ENCODE measurements at regions not wholly inside any gene's neighbourhood (a gene's known extent, or its start where the extent isn't known, plus 50 kb on each side); places are given as distances from the start of the nearest gene placed in this dataset.

- H3K79me1 ChIP-seq (ENCODE audit: low read depth in 1 of 2, low read length in 2 of 2) = no peaks in the 10 kb centered on the region
- BruUV-seq (replicated peaks) = no TSS peak
- peak overlapping the region; percentile 32 for H2AFZ ChIP-seq (replicated peaks; ENCODE audit: low read length, poor library complexity)
- no peak overlapping the region for H3K4me3 ChIP-seq (ENCODE audit: insufficient read depth, low read depth, low read length)
- ChIA-PET CTCF (no interaction called here), POLR2A (ENCODE audit: unreplicated experiment) (no interaction called here)
- intact Hi-C loops (cut with micrococcal nuclease) (no loop called here), dilution Hi-C loops (cut with HindIII; ENCODE audit: low sequenced_read_pairs, unreplicated experiment) (no loop called here), in situ Hi-C loops (cut with MboI; ENCODE audit: low sequenced_read_pairs) (no loop called here)
- no peak overlapping the region for H3K56ac ChIP-seq (ENCODE audit: extremely low read depth, insufficient read depth, low read length)
- no peak overlapping the region for H3K27ac ChIP-seq (ENCODE audit: insufficient read depth, low read length)
- H2BK120ac ChIP-seq (ENCODE audit: low read depth, low read length) = no peak overlapping the region
- H4K20me1 ChIP-seq (ENCODE audit: insufficient read depth, low read length) = no peaks in the 10 kb centered on the region
- no peak overlapping the region for H2BK15ac ChIP-seq (ENCODE audit: low read depth, low read length)
- no peak overlapping the region for H4K8ac ChIP-seq (ENCODE audit: low read depth in 2 of 2, low read length in 2 of 2)
- no peak for DNase-seq
- no peak overlapping the region for H3K4me2 ChIP-seq (ENCODE audit: low read depth, low read length)
- no peak overlapping the region for H2AK9ac ChIP-seq (replicated peaks; ENCODE audit: low read depth, low read length, poor library complexity)
- H3K18ac ChIP-seq (ENCODE audit: low read depth, low read length) = no peak overlapping the region
- no peaks in the 10 kb centered on the region for H3K27me3 ChIP-seq (ENCODE audit: control insufficient read depth, insufficient read depth, low read length)
- no peaks in the 10 kb centered on the region for H3K9me3 ChIP-seq (ENCODE audit: control insufficient read depth, insufficient read depth, low read length)
- no peak for ATAC-seq (ENCODE audit: low read depth)
- no peaks in the 10 kb centered on the region for H3K9me1 ChIP-seq (ENCODE audit: insufficient read depth, low read length)
- no peak for TF ChIP-seq RAD21 (IDR thresholded peaks at IDR 0.05; ENCODE audit: low read length)
- TF ChIP-seq, protein P1, sequence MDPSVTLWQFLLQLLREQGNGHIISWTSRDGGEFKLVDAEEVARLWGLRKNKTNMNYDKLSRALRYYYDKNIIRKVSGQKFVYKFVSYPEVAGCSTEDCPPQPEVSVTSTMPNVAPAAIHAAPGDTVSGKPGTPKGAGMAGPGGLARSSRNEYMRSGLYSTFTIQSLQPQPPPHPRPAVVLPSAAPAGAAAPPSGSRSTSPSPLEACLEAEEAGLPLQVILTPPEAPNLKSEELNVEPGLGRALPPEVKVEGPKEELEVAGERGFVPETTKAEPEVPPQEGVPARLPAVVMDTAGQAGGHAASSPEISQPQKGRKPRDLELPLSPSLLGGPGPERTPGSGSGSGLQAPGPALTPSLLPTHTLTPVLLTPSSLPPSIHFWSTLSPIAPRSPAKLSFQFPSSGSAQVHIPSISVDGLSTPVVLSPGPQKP (IDR thresholded peaks at IDR 0.05; ENCODE audit: borderline replicate concordance, low read depth, low read length) = no peak
- H3K9ac ChIP-seq (ENCODE audit: low read depth, low read length) = no peak overlapping the region
- H3K4ac ChIP-seq (ENCODE audit: low read depth, low read length) = no peak overlapping the region
- H2AK5ac ChIP-seq (ENCODE audit: low read depth, low read length) = no peak overlapping the region
- H3K14ac ChIP-seq (replicated peaks; ENCODE audit: low read depth, low read length) = no peak overlapping the region
- no peaks in the 10 kb centered on the region for H3K36me3 ChIP-seq (ENCODE audit: control insufficient read depth, insufficient read depth, low read length)
- H4K91ac ChIP-seq (ENCODE audit: insufficient read depth, low read depth, low read length) = no peak overlapping the region
- H3K4me1 ChIP-seq (ENCODE audit: control insufficient read depth, insufficient read depth, low read length) = no peaks in the 10 kb centered on the region
- no peak overlapping the region for H3K23ac ChIP-seq (ENCODE audit: low read depth, low read length)
- WGBS, 2 experiments (ENCODE audit: extremely low coverage in 2 of 2, insufficient read length in 1 of 2) = no CpG with 5 or more reads among the region's 2 CpGs
- H2BK20ac ChIP-seq (ENCODE audit: low read depth, low read length) = no peak overlapping the region
- no peak overlapping the region for H4K5ac ChIP-seq (ENCODE audit: low read depth, low read length)
- H2BK5ac ChIP-seq (ENCODE audit: low read depth, low read length, poor library complexity, severe bottlenecking) = no peak overlapping the region
These were observed 426.7 kb upstream of the FTMT start for GRCh38 chr5:121424976-121425375.

Measured in IMR-90 (cell line).